HG03520 (cell line): ENCODE measurements at regions not wholly inside any gene's neighbourhood (a gene's known extent, or its start where the extent isn't known, plus 50 kb on each side); places are given as distances from the start of the nearest gene placed in this dataset.

Experiments used
- ATAC-seq: cut with Tn5 transposase; IDR thresholded peaks from one replicate; pipeline ENCODE4 v1.9.1; 2021; ENCODE audit warnings: mild to moderate bottlenecking, moderate library complexity; ENCODE audit not compliant: unreplicated experiment

- ATAC-seq = no peak
Observed at GRCh38 chr10:33569702-33570101, 235.2 kb upstream of the NRP1 start.

DNA sequence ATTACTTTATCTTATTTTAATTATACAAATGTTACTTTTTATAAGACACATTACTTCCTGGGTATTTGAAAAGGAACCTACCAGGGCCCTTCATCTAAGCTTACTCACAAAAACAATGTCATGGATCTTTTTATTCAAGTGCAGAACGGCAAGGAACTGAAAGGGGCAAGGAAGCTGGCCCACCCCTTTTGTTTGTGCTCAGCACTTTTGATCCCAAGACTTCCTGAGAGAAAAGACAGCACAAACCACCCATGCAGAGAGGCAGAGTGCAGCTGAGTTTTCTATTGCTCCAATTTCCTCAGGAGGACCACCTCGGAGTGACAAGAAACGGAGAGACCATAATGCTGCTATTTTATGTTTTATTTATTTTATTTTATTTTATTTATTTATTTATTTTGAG, 232.0 kb upstream of the NRP1 start:
- ATAC-seq = no peak

DNA sequence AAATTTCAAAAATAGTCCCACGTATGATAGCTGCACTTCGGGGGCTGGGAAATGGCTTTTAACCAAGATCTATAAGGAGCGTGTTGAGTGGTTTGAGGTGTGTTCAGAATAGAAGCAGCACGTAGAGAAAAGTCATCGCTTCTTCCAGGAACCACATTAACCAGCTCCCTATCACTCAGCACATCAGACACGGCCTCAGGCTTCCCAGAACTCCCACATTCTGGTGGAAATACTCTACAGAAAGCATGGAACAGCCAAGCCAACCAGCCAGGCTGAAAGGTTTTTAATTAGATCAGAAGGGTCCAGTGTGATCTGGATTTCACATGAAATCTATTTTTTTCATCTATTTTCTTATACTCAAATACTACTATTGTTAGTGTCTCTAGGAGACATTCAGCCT, 231.5 kb upstream of the NRP1 start:
- no peak for ATAC-seq

GRCh38 chr10:33565231-33565630, 230.8 kb upstream of the NRP1 start:
- ATAC-seq = no peak

DNA sequence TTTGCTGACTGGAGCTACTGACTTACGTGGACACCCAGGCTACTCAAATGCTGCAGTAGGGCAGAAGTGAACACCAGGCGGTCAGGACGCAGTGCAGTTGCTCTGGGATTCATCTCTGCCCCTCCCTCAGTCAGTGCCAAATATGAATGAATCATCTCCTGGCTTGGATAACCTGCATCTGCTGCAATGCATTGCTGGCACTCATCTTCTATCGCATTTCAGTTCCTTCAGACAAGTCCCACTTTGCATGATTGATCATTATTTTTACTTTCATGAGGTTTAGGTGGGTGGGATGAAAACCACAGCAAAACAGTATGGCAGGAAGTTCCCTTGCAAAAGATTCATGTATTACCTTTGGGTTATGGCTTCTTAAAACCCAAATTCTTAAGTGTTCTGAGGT, 224.6 kb upstream of the NRP1 start:
- ATAC-seq = no peak

GRCh38 chr10:33557313-33557712, 222.8 kb upstream of the NRP1 start:
- no peak for ATAC-seq

DNA sequence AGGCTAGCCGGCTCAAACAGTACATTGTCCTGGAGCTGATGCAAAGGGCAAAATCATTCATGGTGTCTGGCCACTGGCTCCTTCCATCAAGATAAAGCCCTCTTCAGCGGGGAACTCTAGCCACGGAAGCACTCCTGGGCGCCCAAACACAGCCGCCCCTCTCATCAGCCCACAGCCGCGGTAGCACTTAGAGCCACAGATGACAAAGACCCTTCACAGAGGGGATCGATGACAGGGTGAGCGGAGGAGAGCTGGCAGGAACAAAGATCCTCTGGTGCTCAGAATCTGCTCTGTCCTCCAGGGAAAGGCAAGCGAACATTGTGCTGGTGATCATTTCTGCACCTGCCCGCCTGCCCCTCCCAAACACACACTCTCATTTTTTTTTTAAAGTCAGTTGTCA, 222.2 kb upstream of the NRP1 start:
- no peak for ATAC-seq

- no peak for ATAC-seq
Observed at GRCh38 chr10:33556103-33556502, 221.6 kb upstream of the NRP1 start.

DNA sequence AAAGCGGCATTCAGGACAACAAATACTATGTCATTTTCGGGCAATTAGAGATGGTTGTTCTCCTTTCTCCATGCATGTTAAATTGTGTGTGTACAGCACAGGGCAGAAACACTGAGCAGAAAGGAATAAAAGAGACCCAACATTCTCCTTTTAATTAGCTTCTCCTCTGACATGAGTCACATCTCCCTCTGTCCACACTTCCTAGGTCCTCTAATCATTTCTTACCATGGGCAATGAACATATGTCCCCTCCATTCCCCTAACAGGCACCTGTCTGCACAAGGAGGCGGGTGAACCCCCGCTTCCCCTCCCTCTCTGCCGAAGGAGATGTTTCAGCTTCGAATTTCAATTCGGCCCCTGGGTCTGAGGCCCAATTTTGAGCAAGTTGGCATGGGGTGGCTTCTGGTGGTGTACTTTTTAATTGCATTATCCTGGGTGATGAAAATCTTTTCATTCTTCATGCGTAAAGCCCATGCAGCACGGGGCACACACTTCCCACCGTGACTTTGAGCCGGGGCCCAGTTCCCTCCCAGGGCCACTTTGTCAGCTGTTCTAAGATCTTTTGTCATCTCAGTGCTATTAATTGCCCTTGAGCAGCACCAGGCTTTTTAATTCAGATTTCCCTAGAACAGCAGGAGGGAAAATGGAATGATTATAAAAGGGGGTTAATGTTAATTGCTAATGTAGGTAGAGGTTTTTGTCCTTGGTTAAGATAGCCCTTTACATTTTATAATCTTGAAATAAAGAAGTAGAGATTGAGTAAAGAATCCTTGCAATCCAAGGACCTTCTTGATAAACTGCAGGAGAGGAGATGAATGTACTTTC, 219.5 kb upstream of the NRP1 start:
- ATAC-seq = no peak

DNA sequence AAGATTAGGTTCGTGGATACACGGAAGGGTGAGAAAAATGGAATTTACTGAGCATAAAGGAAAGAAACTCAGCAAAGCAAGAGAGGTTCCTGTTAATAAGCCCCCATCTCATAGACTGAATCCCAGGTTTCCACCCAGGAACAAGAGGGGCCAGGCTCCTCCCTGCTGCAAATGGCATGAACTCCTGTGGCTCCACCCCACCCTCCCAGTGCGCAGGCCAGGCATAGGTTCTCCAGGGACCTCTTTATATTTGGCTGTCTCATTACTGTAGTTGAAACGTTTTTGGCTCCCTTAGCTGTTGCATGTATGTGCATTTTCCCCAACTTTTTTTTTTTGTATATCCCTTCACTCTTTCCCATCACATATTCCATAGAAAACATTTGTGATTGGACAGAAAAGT, 217.8 kb upstream of the NRP1 start:
- ATAC-seq = no peak

- no peak for ATAC-seq
Observed at GRCh38 chr10:33550811-33551210, 216.3 kb upstream of the NRP1 start.

DNA sequence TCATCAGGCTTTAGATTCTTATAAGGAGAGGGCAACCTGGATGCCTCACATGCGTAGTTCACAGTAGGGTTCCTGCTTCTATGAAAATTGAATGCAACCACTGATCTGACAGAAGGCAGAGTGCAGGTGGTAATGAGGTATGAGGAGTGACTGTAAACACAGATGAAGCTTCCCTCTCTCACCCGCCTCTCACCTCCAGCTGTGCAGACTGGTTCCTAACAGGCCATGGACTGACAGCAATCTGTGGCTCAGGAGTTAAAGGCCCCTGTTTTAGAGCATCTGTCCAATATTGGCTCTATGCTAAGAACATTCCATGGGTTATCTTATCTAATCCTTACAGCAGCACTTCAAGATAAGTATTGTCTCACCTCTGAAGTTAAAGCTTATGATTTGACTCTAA, 213.5 kb upstream of the NRP1 start:
- ATAC-seq = no peak

DNA sequence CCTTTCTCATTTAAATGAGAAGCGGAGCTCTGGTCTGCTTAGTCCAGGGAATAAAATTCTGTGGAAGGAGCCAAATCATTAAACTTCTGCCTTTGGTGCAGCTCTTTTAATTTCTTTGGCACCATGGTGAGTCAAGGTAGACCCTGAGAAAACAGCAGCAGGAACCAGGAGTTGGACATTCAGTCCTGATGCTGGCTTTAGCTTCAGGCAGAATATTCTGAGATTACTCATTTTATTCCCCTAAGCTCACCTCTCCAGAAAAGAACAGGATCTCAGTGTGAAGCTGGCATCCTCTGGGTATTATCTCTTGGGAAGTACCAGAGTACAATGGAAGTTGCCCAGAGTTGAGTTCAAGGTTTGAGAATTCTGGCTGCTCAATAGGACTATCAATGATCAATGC, 211.6 kb upstream of the NRP1 start:
- ATAC-seq = no peak

- no peak for ATAC-seq
Observed at GRCh38 chr10:33542752-33543505, 208.5 kb upstream of the NRP1 start.

DNA sequence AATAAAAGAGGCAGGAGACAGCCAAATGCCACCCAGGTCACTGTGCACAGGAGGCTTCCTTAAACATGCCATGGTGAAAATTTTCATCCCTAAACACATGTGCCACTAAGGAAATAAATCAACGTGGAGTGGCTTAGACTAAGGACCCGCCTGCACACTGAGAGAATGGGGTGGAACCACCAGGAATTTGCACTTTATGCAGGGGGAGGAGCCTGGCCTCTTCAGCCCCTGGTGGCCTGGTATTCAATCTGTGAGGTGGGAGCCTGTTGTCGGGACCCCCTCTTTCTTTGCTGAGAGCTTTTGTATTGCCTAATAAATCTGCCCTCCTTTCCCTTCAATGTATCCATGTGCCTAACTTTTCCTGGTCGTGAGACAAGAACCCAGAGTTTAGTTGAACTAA, 204.6 kb upstream of the NRP1 start:
- no peak for ATAC-seq

DNA sequence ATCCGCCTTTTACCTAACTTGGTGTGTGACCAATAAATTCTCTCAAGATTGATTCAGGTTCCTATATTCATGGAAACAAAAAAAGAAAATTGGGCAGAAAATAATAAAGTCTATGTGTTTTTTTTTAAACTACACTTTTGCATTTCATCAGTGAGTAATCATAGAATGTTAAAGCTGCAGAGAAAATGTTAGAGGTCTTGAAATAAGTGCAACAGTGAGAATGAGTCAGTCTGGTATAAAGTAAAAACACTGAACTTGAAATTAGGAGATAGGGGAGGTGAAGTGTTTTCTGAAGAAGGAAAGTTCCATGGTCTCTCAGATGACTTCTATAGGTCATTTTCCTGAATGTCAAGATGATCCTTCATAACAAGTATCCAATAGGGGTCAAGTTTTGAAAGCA, 202.6 kb upstream of the NRP1 start:
- no peak for ATAC-seq

DNA sequence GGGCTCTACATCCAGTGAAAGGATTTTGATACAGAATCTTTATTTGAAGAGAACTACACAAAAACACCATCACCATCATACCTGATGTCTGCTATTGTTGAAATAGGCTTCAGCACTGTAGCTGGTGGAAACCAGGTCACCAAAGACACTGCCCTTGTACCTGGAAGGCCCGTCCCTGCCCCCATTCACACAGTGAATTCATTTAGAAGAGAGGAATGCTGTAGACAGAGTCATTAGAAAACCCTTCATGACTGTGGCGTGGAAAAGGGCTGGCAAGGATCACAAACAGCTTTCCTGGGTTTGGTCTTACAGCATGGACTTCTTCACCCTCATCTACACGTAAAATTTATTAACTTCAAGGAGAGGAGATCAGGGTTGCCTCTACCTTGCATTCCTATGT, 202.0 kb upstream of the NRP1 start:
- ATAC-seq = no peak

- no peak for ATAC-seq
Observed at GRCh38 chr10:33535866-33536265, 201.4 kb upstream of the NRP1 start.

- no peak for ATAC-seq
Observed at GRCh38 chr10:33534416-33534815, 199.9 kb upstream of the NRP1 start.

- ATAC-seq = no peak
Observed at GRCh38 chr10:33533612-33534011, 199.1 kb upstream of the NRP1 start.

- ATAC-seq = no peak
Observed at GRCh38 chr10:33532901-33533300, 198.4 kb upstream of the NRP1 start.

DNA sequence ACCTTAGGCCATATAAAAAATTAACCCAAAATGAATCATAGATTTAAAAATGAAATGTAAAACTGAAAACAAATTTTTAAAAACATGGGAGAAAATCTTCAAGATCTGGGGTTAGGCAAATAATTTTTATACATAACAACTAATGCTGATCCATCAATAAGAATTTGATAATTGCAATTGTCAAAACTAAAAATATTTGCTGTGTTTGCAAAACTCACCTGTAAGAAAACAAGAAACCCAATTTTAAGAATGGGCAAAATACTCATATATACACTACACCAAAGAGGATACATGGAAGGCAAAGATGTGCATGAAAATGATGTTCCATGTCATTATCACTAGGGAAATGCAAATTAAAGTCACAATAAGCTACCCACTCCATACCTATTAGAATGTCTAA, 194.8 kb upstream of the NRP1 start:
- ATAC-seq = no peak
